ENCODE measurements at regions not wholly inside any gene's neighbourhood (a gene's known extent, or its start where the extent isn't known, plus 50 kb on each side); places are given as distances from the start of the nearest gene placed in this dataset.

- no peak for FAIRE-seq
Observed at GRCh38 chr16:82567175-82567574, 59.6 kb upstream of the CDH13 start.

GRCh38 chr16:82563401-82563800, 63.4 kb upstream of the CDH13 start:
- no peak for FAIRE-seq

- FAIRE-seq = no peak
Observed at GRCh38 chr16:82562183-82562683, 64.5 kb upstream of the CDH13 start.

GRCh38 chr16:82560805-82561325, 65.9 kb upstream of the CDH13 start:
- FAIRE-seq = no peak

- no peak for FAIRE-seq
Observed at GRCh38 chr16:82544378-82545160, 82.2 kb upstream of the CDH13 start.

- no peak for FAIRE-seq
Observed at GRCh38 chr16:82542714-82543113, 84.1 kb upstream of the CDH13 start.

- no peak for FAIRE-seq
Observed at GRCh38 chr16:82541103-82541502, 85.7 kb upstream of the CDH13 start.

GRCh38 chr16:82535764-82536163, 91.0 kb upstream of the CDH13 start:
- FAIRE-seq = no peak

GRCh38 chr16:82535262-82535661, 91.5 kb upstream of the CDH13 start:
- FAIRE-seq = no peak

- no peak for FAIRE-seq
Observed at GRCh38 chr16:82533189-82533588, 93.6 kb upstream of the CDH13 start.

- no peak for FAIRE-seq
Observed at GRCh38 chr16:82530883-82531282, 95.9 kb upstream of the CDH13 start.

- FAIRE-seq = no peak
Observed at GRCh38 chr16:82527101-82527500, 99.7 kb upstream of the CDH13 start.

- no peak for FAIRE-seq
Observed at GRCh38 chr16:82524976-82525375, 101.8 kb upstream of the CDH13 start.

GRCh38 chr16:82523815-82524214, 103.0 kb upstream of the CDH13 start:
- no peak for FAIRE-seq

- no peak for FAIRE-seq
Observed at GRCh38 chr16:82522026-82522425, 104.7 kb upstream of the CDH13 start.

- no peak for FAIRE-seq
Observed at GRCh38 chr16:82518811-82519210, 108.0 kb upstream of the CDH13 start.

GRCh38 chr16:82514262-82514661, 112.5 kb upstream of the CDH13 start:
- no peak for FAIRE-seq

GRCh38 chr16:82510789-82511305, 115.9 kb upstream of the CDH13 start:
- FAIRE-seq = no peak

GRCh38 chr16:82509691-82510430, 116.9 kb upstream of the CDH13 start:
- FAIRE-seq = no peak

- no peak for FAIRE-seq
Observed at GRCh38 chr16:82506692-82507670, 119.8 kb upstream of the CDH13 start.

- FAIRE-seq = no peak
Observed at GRCh38 chr16:82504836-82505235, 121.9 kb upstream of the CDH13 start.

- no peak for FAIRE-seq
Observed at GRCh38 chr16:82499302-82499701, 127.5 kb upstream of the CDH13 start.
